Gastroesophageal sphincter (tissue), 4 donors: ENCODE measurements at regions not wholly inside any gene's neighbourhood (a gene's known extent, or its start where the extent isn't known, plus 50 kb on each side); places are given as distances from the start of the nearest gene placed in this dataset.

ENCODE experiments used
- ATAC-seq: fragments of 150-250 bp; one replicate; pipeline ENCODE4 v1.9.1; 2016; ENCODE audit warnings: mild to moderate bottlenecking, moderate library complexity
- H3K27ac ChIP-seq, 4 donors: fragments of 200-600 bp; sonication (generic) in 3 of 4; 1 replicate in 3 of 4; 2 replicates in 1 of 4; pipeline ENCODE4 v1.5.1; 2016 to 2019
- H3K27me3 ChIP-seq: fragments of 200-600 bp; sonication (generic); one replicate; pipeline ENCODE4 v1.5.1; 2019
- H3K36me3 ChIP-seq, 2 donors: fragments of 200-600 bp; sonication (generic); one replicate each; pipeline ENCODE4 v1.5.1; 2019; ENCODE audit warnings: control low read depth in 1 of 2
- H3K4me1 ChIP-seq, 3 donors: fragments of 200-600 bp; sonication (generic); 1 replicate in 2 of 3; 2 replicates in 1 of 3; pipeline ENCODE4 v1.5.1; 2016 to 2019; ENCODE audit warnings: control low read depth in 2 of 3
- H3K4me3 ChIP-seq, 2 donors: fragments of 200-600 bp; sonication (generic); one replicate each; pipeline ENCODE4 v1.5.1; 2019; ENCODE audit warnings: mild to moderate bottlenecking in 1 of 2, moderate library complexity in 1 of 2
- H3K9me3 ChIP-seq, 3 donors: fragments of 200-600 bp; sonication (generic); one replicate each; pipeline ENCODE4 v1.5.1; 2017 to 2019; ENCODE audit warnings: control low read depth in 2 of 3
- CTCF ChIP-seq, 4 experiments: fragments of 200-600 bp in 2 of 4; fragments of 450-650 bp in 2 of 4; sonication (generic) in 1 of 4; IDR thresholded peaks; one replicate each; pipeline ENCODE4 v1.5.1; 2017 to 2019; ENCODE audit warnings: antibody characterized with exemption in 4 of 4, mild to moderate bottlenecking in 2 of 4, moderate library complexity in 2 of 4
- EP300 ChIP-seq: sonication (generic); formaldehyde crosslinking; IDR thresholded peaks from one replicate; pipeline ENCODE4 v1.6.1; 2017; ENCODE audit warnings: antibody characterized with exemption, mild to moderate bottlenecking
- POLR2A ChIP-seq, 2 donors: fragments of 450-650 bp; IDR thresholded peaks; one replicate each; pipeline ENCODE4 v1.6.1; 2017; ENCODE audit warnings: antibody characterized with exemption in 2 of 2, mild to moderate bottlenecking in 2 of 2, moderate library complexity in 1 of 2
- POLR2AphosphoS5 ChIP-seq: sonication (generic); formaldehyde crosslinking; IDR thresholded peaks from one replicate; pipeline ENCODE4 v1.6.1; 2017; ENCODE audit warnings: antibody characterized with exemption
- WGBS, 2 donors: methylation state at CpG; one replicate each; pipeline ENCODE4 v1.1.5; 2018; ENCODE audit warnings: low coverage in 1 of 2; 5-methylcytosine and 5-hydroxymethylcytosine counted together

GRCh38 chr16:7074715-7075114, 257.9 kb upstream of the RBFOX1 start:
- ATAC-seq: no peak
- Histone ChIP-seq H3K4me3 (no peak overlapping the region), H3K27me3 (no peaks in the 10 kb centered on the region), H3K9me3 (peaks cover 0 to 16% (median 0%) of the 10 kb centered on the region in 3 donors), H3K27ac (no peak overlapping the region), H3K36me3 (no peaks in the 10 kb centered on the region), H3K4me1 (no peaks in the 10 kb centered on the region)
- TF ChIP-seq EP300 (no peak), POLR2AphosphoS5 (no peak)
- WGBS, 2 donors: 85 to 100% methylated on average over 4 of the region's 4 CpGs

- WGBS, 2 donors: 77 to 93% methylated on average over 3 of the region's 5 CpGs
- Histone ChIP-seq H3K4me1 (no peaks in the 10 kb centered on the region), H3K9me3 (no peaks in the 10 kb centered on the region), H3K27ac (no peak overlapping the region), H3K27me3 (no peaks in the 10 kb centered on the region), H3K36me3 (no peaks in the 10 kb centered on the region), H3K4me3 (no peak overlapping the region)
- ATAC-seq: no peak
- TF ChIP-seq EP300 (no peak), POLR2AphosphoS5 (no peak), CTCF (IDR thresholded peaks at IDR 0.05) (no peak), POLR2A (IDR thresholded peaks at IDR 0.05) (no peak)
Measured at GRCh38 chr16:7057458-7057857, 275.2 kb upstream of the RBFOX1 start.

- Histone ChIP-seq H3K4me3 (no peak overlapping the region), H3K27ac (no peak overlapping the region), H3K27me3 (no peaks in the 10 kb centered on the region), H3K4me1 (no peaks in the 10 kb centered on the region), H3K9me3 (no peaks in the 10 kb centered on the region), H3K36me3 (no peaks in the 10 kb centered on the region)
- no peak for ATAC-seq
- WGBS, 2 donors: 57 to 68% methylated on average over 4 of the region's 6 CpGs
- no peak for TF ChIP-seq EP300
- no peak for TF ChIP-seq POLR2A (IDR thresholded peaks at IDR 0.05)
- no peak for TF ChIP-seq CTCF (IDR thresholded peaks at IDR 0.05)
- no peak for TF ChIP-seq POLR2AphosphoS5
Measured at GRCh38 chr16:7055443-7055842, 277.2 kb upstream of the RBFOX1 start.

GRCh38 chr16:7051591-7052349, 280.9 kb upstream of the RBFOX1 start:
- no peaks in the 10 kb centered on the region for H3K36me3 ChIP-seq
- no peaks in the 10 kb centered on the region for H3K27me3 ChIP-seq
- H3K4me3 ChIP-seq: no peak overlapping the region
- no peaks in the 10 kb centered on the region for H3K4me1 ChIP-seq
- 66 to 75% methylated on average over 4 of the region's 4 CpGs for WGBS, 2 donors
- ATAC-seq: no peak
- TF ChIP-seq CTCF (IDR thresholded peaks at IDR 0.05) (no peak), POLR2AphosphoS5 (no peak), POLR2A (IDR thresholded peaks at IDR 0.05) (no peak), EP300 (no peak)
- H3K27ac ChIP-seq: no peak overlapping the region
- H3K9me3 ChIP-seq: no peaks in the 10 kb centered on the region

GRCh38 chr16:7044331-7044730, 288.3 kb upstream of the RBFOX1 start:
- Histone ChIP-seq H3K27me3 (no peaks in the 10 kb centered on the region), H3K4me3 (no peak overlapping the region), H3K9me3 (no peaks in the 10 kb centered on the region), H3K36me3 (no peaks in the 10 kb centered on the region), H3K27ac (no peak overlapping the region), H3K4me1 (no peaks in the 10 kb centered on the region)
- ATAC-seq: no peak
- WGBS, 2 donors: 43 to 59% methylated on average over 6 of the region's 6 CpGs
- TF ChIP-seq POLR2AphosphoS5: no peak
- TF ChIP-seq EP300: no peak

GRCh38 chr16:7038475-7038874, 294.2 kb upstream of the RBFOX1 start:
- no peaks in the 10 kb centered on the region for H3K4me1 ChIP-seq
- H3K36me3 ChIP-seq: no peaks in the 10 kb centered on the region
- no peaks in the 10 kb centered on the region for H3K27me3 ChIP-seq
- H3K4me3 ChIP-seq: no peak overlapping the region
- 32 to 43% methylated on average over 3 to 4 of the region's 4 CpGs for WGBS, 2 donors
- no peak for ATAC-seq
- H3K9me3 ChIP-seq: no peaks in the 10 kb centered on the region
- H3K27ac ChIP-seq: no peak overlapping the region
- no peak for TF ChIP-seq POLR2AphosphoS5
- no peak for TF ChIP-seq CTCF (IDR thresholded peaks at IDR 0.05)
- TF ChIP-seq POLR2A (IDR thresholded peaks at IDR 0.05): no peak
- no peak for TF ChIP-seq EP300
